K562 (cell line): ENCODE measurements at regions not wholly inside any gene's neighbourhood (a gene's known extent, or its start where the extent isn't known, plus 50 kb on each side); places are given as distances from the start of the nearest gene placed in this dataset.

ENCODE experiments used
- ARHGAP35 ChIP-seq: fragments of 450-650 bp; IDR thresholded peaks from 2 replicates; pipeline ENCODE4 v1.6.1; 2018; ENCODE audit not compliant: partially characterized antibody
- EP300 ChIP-seq: IDR thresholded peaks from 2 replicates; pipeline ENCODE4 v1.6.1; 2012; ENCODE audit warnings: low read length, improper control_type of control experiment
- FIP1L1 ChIP-seq: fragments of 200-400 bp; formaldehyde crosslinking; IDR thresholded peaks from 2 replicates; pipeline ENCODE4 v1.6.1; 2018; ENCODE audit warnings: mild to moderate bottlenecking, low read depth, low read length; ENCODE audit not compliant: poor library complexity, severe bottlenecking
- GATAD2B ChIP-seq: fragments of 450-650 bp; IDR thresholded peaks from 2 replicates; pipeline ENCODE4 v1.6.1; 2017; ENCODE audit warnings: mild to moderate bottlenecking, borderline replicate concordance
- MAZ ChIP-seq, 2 experiments: fragments of 450-650 bp in 1 of 2; sonication (generic) in 1 of 2; formaldehyde crosslinking; IDR thresholded peaks in 1 of 2; conservative IDR thresholded peaks in 1 of 2; 2 replicates each; pipeline versions ENCODE4 v1.4.0 to v1.5.0; 2020; ENCODE audit warnings: mild to moderate bottlenecking in 1 of 2, missing genetic modification reagents in 1 of 2
- PCBP2 ChIP-seq: fragments of 200-400 bp; formaldehyde crosslinking; IDR thresholded peaks from 2 replicates; pipeline ENCODE4 v1.6.1; 2018; ENCODE audit warnings: low read length, low read depth, mild to moderate bottlenecking, moderate library complexity; ENCODE audit not compliant: poor library complexity, severe bottlenecking
- RAD51 ChIP-seq: fragments of 450-650 bp; IDR thresholded peaks from 2 replicates; pipeline ENCODE4 v1.7.1; 2016; ENCODE audit warnings: low read depth, mild to moderate bottlenecking, borderline replicate concordance
- TAF7 ChIP-seq: fragments of 450-650 bp; IDR thresholded peaks from 2 replicates; pipeline ENCODE4 v1.6.1; 2016; ENCODE audit warnings: missing genetic modification characterization, missing compliant biosample characterization
- ZBTB7A ChIP-seq: IDR thresholded peaks from 2 replicates; pipeline ENCODE4 v1.6.1; 2011; ENCODE audit warnings: low read depth, mild to moderate bottlenecking, low read length, moderate library complexity, borderline replicate concordance; ENCODE audit not compliant: control insufficient read depth
- ZKSCAN8 ChIP-seq: fragments of 200-800 bp; sonication (Bioruptor generic); IDR thresholded peaks from 2 replicates; pipeline ENCODE4 v1.6.1; 2016; ENCODE audit warnings: missing genetic modification characterization, missing compliant biosample characterization
- TF ChIP-seq, protein P1 (sequence below): sonication (generic); formaldehyde crosslinking; IDR thresholded peaks from 2 replicates; pipeline ENCODE4 v1.8.1; 2023; ENCODE audit warnings: mild to moderate bottlenecking, missing genetic modification reagents

- TF ChIP-seq FIP1L1 (no peak), RAD51 (no peak), EP300 (no peak), TAF7 (tag) (no peak), GATAD2B (no peak), MAZ (CRISPR knock-in tag; conservative IDR thresholded peaks at IDR 0.05 in 1 of 2, IDR thresholded peaks at IDR 0.05 in 1 of 2) (no peak), ARHGAP35 (no peak), ZKSCAN8 (CRISPR knock-in tag) (no peak), PCBP2 (no peak), ZBTB7A (no peak)
- TF ChIP-seq, protein P1, sequence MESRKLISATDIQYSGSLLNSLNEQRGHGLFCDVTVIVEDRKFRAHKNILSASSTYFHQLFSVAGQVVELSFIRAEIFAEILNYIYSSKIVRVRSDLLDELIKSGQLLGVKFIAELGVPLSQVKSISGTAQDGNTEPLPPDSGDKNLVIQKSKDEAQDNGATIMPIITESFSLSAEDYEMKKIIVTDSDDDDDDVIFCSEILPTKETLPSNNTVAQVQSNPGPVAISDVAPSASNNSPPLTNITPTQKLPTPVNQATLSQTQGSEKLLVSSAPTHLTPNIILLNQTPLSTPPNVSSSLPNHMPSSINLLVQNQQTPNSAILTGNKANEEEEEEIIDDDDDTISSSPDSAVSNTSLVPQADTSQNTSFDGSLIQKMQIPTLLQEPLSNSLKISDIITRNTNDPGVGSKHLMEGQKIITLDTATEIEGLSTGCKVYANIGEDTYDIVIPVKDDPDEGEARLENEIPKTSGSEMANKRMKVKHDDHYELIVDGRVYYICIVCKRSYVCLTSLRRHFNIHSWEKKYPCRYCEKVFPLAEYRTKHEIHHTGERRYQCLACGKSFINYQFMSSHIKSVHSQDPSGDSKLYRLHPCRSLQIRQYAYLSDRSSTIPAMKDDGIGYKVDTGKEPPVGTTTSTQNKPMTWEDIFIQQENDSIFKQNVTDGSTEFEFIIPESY: no peak
Observed at GRCh38 chr13:70817576-70817975, 709.3 kb upstream of the KLHL1 start.
